Kidney tubule cell (primary cell): ENCODE measurements at regions not wholly inside any gene's neighbourhood (a gene's known extent, or its start where the extent isn't known, plus 50 kb on each side); places are given as distances from the start of the nearest gene placed in this dataset.
"Not testable (repeated sequence)": the region's sequence is repeated elsewhere in the genome, so short reads cannot be mapped to it uniquely, and the experiment has no call there.

ENCODE experiments used
- DNase-seq: peaks from one replicate; pipeline ENCODE4 v3.0.0-alpha.2; 2018; ENCODE audit warnings: low spot score

- no peak for DNase-seq
Measured at GRCh38 chr6:134784336-134784735, 165.6 kb downstream of the ALDH8A1 start.

- DNase-seq: no peak
Measured at GRCh38 chr6:134778431-134778830, 171.5 kb downstream of the ALDH8A1 start.

- DNase-seq: peak; percentile 61
Measured at GRCh38 chr6:134774201-134774638, 175.7 kb downstream of the ALDH8A1 start.

- DNase-seq: no peak
Measured at GRCh38 chr6:134772671-134773360, 177.1 kb downstream of the ALDH8A1 start.

GRCh38 chr6:134768931-134769330, 181.0 kb downstream of the ALDH8A1 start:
- peak; percentile 59 for DNase-seq

- DNase-seq: no peak
Measured at GRCh38 chr6:134766497-134766896, 183.4 kb downstream of the ALDH8A1 start.

GRCh38 chr6:134764741-134765140, 185.2 kb downstream of the ALDH8A1 start:
- no peak for DNase-seq

GRCh38 chr6:134763575-134763974, 186.3 kb downstream of the ALDH8A1 start:
- DNase-seq: not testable (repeated sequence)

GRCh38 chr6:134758621-134759020, 191.3 kb downstream of the ALDH8A1 start:
- no peak for DNase-seq

GRCh38 chr6:134757911-134758361, 192.0 kb downstream of the ALDH8A1 start:
- DNase-seq: peak; percentile 87

GRCh38 chr6:134756374-134757025, 193.4 kb downstream of the ALDH8A1 start:
- DNase-seq: no peak

GRCh38 chr6:134754013-134754690, 195.7 kb downstream of the ALDH8A1 start:
- DNase-seq: no peak

GRCh38 chr6:134753001-134753400, 196.9 kb downstream of the ALDH8A1 start:
- peak; percentile 91 for DNase-seq

GRCh38 chr6:134752445-134752844, 197.5 kb downstream of the ALDH8A1 start:
- peak; percentile 9 for DNase-seq

GRCh38 chr6:134750669-134751068, 199.2 kb downstream of the ALDH8A1 start:
- DNase-seq: no peak

- DNase-seq: no peak
Measured at GRCh38 chr6:134748484-134748883, 201.4 kb downstream of the ALDH8A1 start.

GRCh38 chr6:134747197-134747596, 202.7 kb downstream of the ALDH8A1 start:
- DNase-seq: not testable (repeated sequence)

- DNase-seq: no peak
Measured at GRCh38 chr6:134746140-134746539, 203.8 kb downstream of the ALDH8A1 start.

- not testable (repeated sequence) for DNase-seq
Measured at GRCh38 chr6:134745192-134745591, 204.7 kb downstream of the ALDH8A1 start.

- peak; percentile 30 for DNase-seq
Measured at GRCh38 chr6:134744301-134744700, 205.6 kb downstream of the ALDH8A1 start.

GRCh38 chr6:134741200-134741536, 208.7 kb downstream of the ALDH8A1 start:
- DNase-seq: peak; percentile 58

GRCh38 chr6:134740473-134741199, 209.3 kb downstream of the ALDH8A1 start:
- DNase-seq: peak; percentile 18
